ENCODE measurements at regions not wholly inside any gene's neighbourhood (a gene's known extent, or its start where the extent isn't known, plus 50 kb on each side); places are given as distances from the start of the nearest gene placed in this dataset.

GRCh38 chr13:40480012-40480914 lies 186.2 kb downstream of the FOXO1 start:
- DNase-seq (ENCODE audit: low read depth, low spot score), result no peak
- Histone ChIP-seq H3K27ac (ENCODE audit: control insufficient read depth, insufficient read depth) (no peak overlapping the region), H3K4me2 (ENCODE audit: control insufficient read depth, insufficient read depth) (no peak overlapping the region), H3K36me3 (ENCODE audit: control insufficient read depth in 2 of 2, insufficient read depth in 2 of 2, low read length in 1 of 2) (no peaks in the 10 kb centered on the region), H2AFZ (ENCODE audit: control insufficient read depth, low read depth, low read length) (no peak overlapping the region), H3K4me3 (no peak overlapping the region), H3K27me3 (replicated peaks in 1 of 2; ENCODE audit: control insufficient read depth in 2 of 2, insufficient read depth in 2 of 2, low read length in 1 of 2) (no peaks in the 10 kb centered on the region; a peak in 1 of 4 replicates), H3K9me3 (replicated peaks; ENCODE audit: control insufficient read depth, insufficient read depth, low read length) (peaks cover 2% of the 10 kb centered on the region; the same call in 1 of the 3 replicates), H4K20me1 (ENCODE audit: control insufficient read depth, insufficient read depth) (no peaks in the 10 kb centered on the region), H3K79me2 (ENCODE audit: control insufficient read depth, insufficient read depth, low read length) (no peaks in the 10 kb centered on the region), H3K9ac (ENCODE audit: control insufficient read depth, insufficient read depth, low read length) (no peak overlapping the region), H3K4me1 (ENCODE audit: control insufficient read depth, insufficient read depth, low read length) (peaks cover 8% of the 10 kb centered on the region)
- no TSS peak for BruUV-seq (replicated peaks)
- peak; percentile 35 for ATAC-seq
- RAD21 ChIA-PET (ENCODE audit: unreplicated experiment), result no interaction called here
- CTCF ChIA-PET, result no interaction called here
- FAIRE-seq, result no peak
- 27% methylated on average over 19 of the region's 19 CpGs for WGBS (ENCODE audit: insufficient coverage, insufficient replicate concordance, low lambda C conversion rate, missing lambda C conversion rate)
- intact Hi-C loops (cut with micrococcal nuclease; ENCODE audit: unreplicated experiment) (no loop called here), in situ Hi-C loops (cut with MboI) (no loop called here)
- SMC1A ChIA-PET (ENCODE audit: uncharacterized antibody, unreplicated experiment), result interaction anchor here (1.1 to 2.2 kb wide), 3 partner anchors 33 to 37 kb away, joined by 3 to 6 read pairs (median 5); no protein-coding TSS in a partner anchor
- POLR2A ChIA-PET, result interaction anchor here (1.9 kb wide), 1 partner anchor 10 kb away, joined by 4 read pairs; no protein-coding TSS in a partner anchor
- TF ChIP-seq BCL11A (IDR thresholded peaks at IDR 0.05; ENCODE audit: low read depth, low read length) (no peak), SREBF1 (IDR thresholded peaks at IDR 0.05; ENCODE audit: low read length) (no peak), BCL3 (IDR thresholded peaks at IDR 0.05; ENCODE audit: borderline replicate concordance, insufficient read depth, low read depth, low read length, poor library complexity, severe bottlenecking) (no peak), ZNF687 (IDR thresholded peaks at IDR 0.05) (no peak), ASH2L (IDR thresholded peaks at IDR 0.05; ENCODE audit: borderline replicate concordance, low read depth) (no peak), POLR2AphosphoS5 (IDR thresholded peaks at IDR 0.05; ENCODE audit: low read length) (no peak), ZBTB4 (CRISPR knock-in tag; IDR thresholded peaks at IDR 0.05) (no peak), BACH1 (IDR thresholded peaks at IDR 0.05; ENCODE audit: borderline replicate concordance) (no peak), SP1 (IDR thresholded peaks at IDR 0.05; ENCODE audit: low read depth, low read length) (no peak), MEF2A (IDR thresholded peaks at IDR 0.05; ENCODE audit: insufficient read depth, low read depth, low read length) (0 out of 2 replicates have a peak, but pooled peaks have one; percentile 30), ZSCAN29 (IDR thresholded peaks at IDR 0.05) (no peak), USF1 (IDR thresholded peaks at IDR 0.05; ENCODE audit: borderline replicate concordance, extremely low read length, insufficient read depth, low read depth, low read length) (no peak), TAF1 (IDR thresholded peaks at IDR 0.05; ENCODE audit: borderline replicate concordance, low read depth, low read length) (no peak), CBFB (IDR thresholded peaks at IDR 0.05; ENCODE audit: low read depth) (no peak)
